ENCODE measurements at regions not wholly inside any gene's neighbourhood (a gene's known extent, or its start where the extent isn't known, plus 50 kb on each side); places are given as distances from the start of the nearest gene placed in this dataset.

DNA sequence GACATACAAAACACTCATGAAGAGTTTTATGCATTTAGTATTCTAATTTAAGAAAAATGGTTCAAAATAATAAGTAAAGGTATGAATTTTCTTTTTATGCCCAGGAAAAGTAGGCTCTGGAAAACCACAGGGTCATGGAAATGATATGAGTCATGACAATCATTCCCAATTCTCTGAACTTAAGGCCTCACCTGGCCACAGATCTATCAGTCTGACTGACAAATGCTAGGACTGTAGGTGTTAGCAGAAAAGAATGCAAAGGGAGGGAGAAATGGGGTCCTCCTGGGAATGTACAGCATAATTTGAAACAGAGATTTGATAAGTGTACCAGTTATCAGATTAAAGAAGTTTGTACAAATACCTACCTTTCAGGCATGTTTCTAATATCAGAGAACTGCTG, 270.5 kb upstream of the ARSJ start:
- DNase-seq (ENCODE audit: low spot score): no peak
- no peak overlapping the region for H3K27ac ChIP-seq (ENCODE audit: low read depth, low read length, poor library complexity, severe bottlenecking)
- H3K9me3 ChIP-seq (ENCODE audit: low read depth, low read length, poor library complexity, severe bottlenecking): no peaks in the 10 kb centered on the region
- H3K4me3 ChIP-seq (ENCODE audit: low read depth, low read length, poor library complexity, severe bottlenecking): no peak overlapping the region
- TF ChIP-seq CTCF (conservative IDR thresholded peaks at IDR 0.05; ENCODE audit: low read depth, low read length) (no peak), EZH2 (IDR thresholded peaks at IDR 0.05; ENCODE audit: borderline replicate concordance, low read depth, low read length, poor library complexity, severe bottlenecking) (no peak)
- POLR2A ChIA-PET (ENCODE audit: low non-redundant PET): no interaction called here
- no peaks in the 10 kb centered on the region for H3K4me1 ChIP-seq (ENCODE audit: insufficient read depth, low read length, poor library complexity, severe bottlenecking)
- BruUV-seq (replicated peaks): no TSS peak
- CTCF ChIA-PET: no interaction called here
- intact Hi-C loops (cut with micrococcal nuclease; ENCODE audit: unreplicated experiment): no loop called here
- H3K27me3 ChIP-seq (replicated peaks; ENCODE audit: insufficient read depth, low read depth, low read length, poor library complexity): no peaks in the 10 kb centered on the region
- H3K36me3 ChIP-seq (ENCODE audit: insufficient read depth, low read length, poor library complexity, severe bottlenecking): no peaks in the 10 kb centered on the region

GRCh38 chr4:114250439-114250891, 271.0 kb upstream of the ARSJ start:
- CTCF ChIA-PET: no interaction called here
- no peak for TF ChIP-seq EZH2 (IDR thresholded peaks at IDR 0.05; ENCODE audit: borderline replicate concordance, low read depth, low read length, poor library complexity, severe bottlenecking)
- TF ChIP-seq CTCF (conservative IDR thresholded peaks at IDR 0.05; ENCODE audit: low read depth, low read length): no peak
- BruUV-seq (replicated peaks): no TSS peak
- intact Hi-C loops (cut with micrococcal nuclease; ENCODE audit: unreplicated experiment): no loop called here
- POLR2A ChIA-PET (ENCODE audit: low non-redundant PET): no interaction called here
- DNase-seq (ENCODE audit: low spot score): no peak
- Histone ChIP-seq H3K9me3 (ENCODE audit: low read depth, low read length, poor library complexity, severe bottlenecking) (no peaks in the 10 kb centered on the region), H3K4me1 (ENCODE audit: insufficient read depth, low read length, poor library complexity, severe bottlenecking) (no peaks in the 10 kb centered on the region), H3K27me3 (replicated peaks; ENCODE audit: insufficient read depth, low read depth, low read length, poor library complexity) (no peaks in the 10 kb centered on the region), H3K36me3 (ENCODE audit: insufficient read depth, low read length, poor library complexity, severe bottlenecking) (no peaks in the 10 kb centered on the region), H3K27ac (ENCODE audit: low read depth, low read length, poor library complexity, severe bottlenecking) (no peak overlapping the region), H3K4me3 (ENCODE audit: low read depth, low read length, poor library complexity, severe bottlenecking) (no peak overlapping the region)

DNA sequence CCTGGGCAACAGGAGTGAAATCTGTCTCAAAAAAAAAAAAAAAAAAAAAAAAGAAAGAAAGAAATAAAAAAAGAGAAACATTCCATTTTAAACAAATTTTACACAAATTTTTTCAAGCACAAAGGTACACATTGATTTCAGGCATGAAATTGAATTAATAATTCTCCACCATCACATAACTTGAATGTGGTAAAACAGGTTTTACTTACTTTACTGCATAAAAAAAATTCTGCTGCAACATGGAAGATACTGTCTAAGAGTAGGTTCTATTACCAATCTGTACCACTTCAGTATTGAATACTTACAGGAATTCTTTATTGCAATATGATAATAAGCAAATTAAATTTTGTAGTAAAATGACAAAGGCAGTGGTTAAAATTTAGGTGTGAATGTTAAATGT, 271.6 kb upstream of the ARSJ start:
- no peaks in the 10 kb centered on the region for H3K36me3 ChIP-seq (ENCODE audit: insufficient read depth, low read length, poor library complexity, severe bottlenecking)
- DNase-seq (ENCODE audit: low spot score): no peak
- intact Hi-C loops (cut with micrococcal nuclease; ENCODE audit: unreplicated experiment): no loop called here

More for the DNA sequence above, 271.6 kb upstream of the ARSJ start:
- no peak overlapping the region for H3K27ac ChIP-seq (ENCODE audit: low read depth, low read length, poor library complexity, severe bottlenecking)
- H3K4me3 ChIP-seq (ENCODE audit: low read depth, low read length, poor library complexity, severe bottlenecking): no peak overlapping the region
- ChIA-PET CTCF (no interaction called here), POLR2A (ENCODE audit: low non-redundant PET) (no interaction called here)
- no peaks in the 10 kb centered on the region for H3K9me3 ChIP-seq (ENCODE audit: low read depth, low read length, poor library complexity, severe bottlenecking)
- no peak for TF ChIP-seq EZH2 (IDR thresholded peaks at IDR 0.05; ENCODE audit: borderline replicate concordance, low read depth, low read length, poor library complexity, severe bottlenecking)
- TF ChIP-seq CTCF (conservative IDR thresholded peaks at IDR 0.05; ENCODE audit: low read depth, low read length): no peak
- BruUV-seq (replicated peaks): no TSS peak
- H3K4me1 ChIP-seq (ENCODE audit: insufficient read depth, low read length, poor library complexity, severe bottlenecking): no peaks in the 10 kb centered on the region
- no peaks in the 10 kb centered on the region for H3K27me3 ChIP-seq (replicated peaks; ENCODE audit: insufficient read depth, low read depth, low read length, poor library complexity)
